Mesenchymal stem cell (in vitro differentiated cells and primary cell): ENCODE measurements at regions not wholly inside any gene's neighbourhood (a gene's known extent, or its start where the extent isn't known, plus 50 kb on each side); places are given as distances from the start of the nearest gene placed in this dataset.

Experiments
- DNase-seq: peaks from one replicate; pipeline ENCODE4 v3.0.0-alpha.2; 2013
- H2AFZ ChIP-seq: one replicate; pipeline ENCODE4 v1.6.1; 2013; ENCODE audit warnings: low read depth, mild to moderate bottlenecking, control low read depth, inconsistent platforms, low read length, moderate library complexity
- H2AK5ac ChIP-seq: 2 replicates; pipeline ENCODE4 v1.6.1; 2013; ENCODE audit warnings: low read length, moderate library complexity, mild to moderate bottlenecking, inconsistent platforms; ENCODE audit not compliant: severe bottlenecking
- H2BK120ac ChIP-seq: one replicate; pipeline ENCODE4 v1.6.1; 2013; ENCODE audit warnings: low read depth, mild to moderate bottlenecking, inconsistent platforms, low read length, moderate library complexity
- H2BK12ac ChIP-seq, 2 experiments: one replicate each; pipeline ENCODE4 v1.6.1; 2013; ENCODE audit warnings: inconsistent platforms in 2 of 2, low read length in 2 of 2, mild to moderate bottlenecking in 2 of 2, moderate library complexity in 2 of 2, control low read depth in 1 of 2
- H2BK15ac ChIP-seq: one replicate; pipeline ENCODE4 v1.6.1; 2013; ENCODE audit warnings: mild to moderate bottlenecking, low read depth, inconsistent platforms; ENCODE audit not compliant: poor library complexity, severe bottlenecking
- H2BK5ac ChIP-seq: 2 replicates; pipeline ENCODE4 v1.6.1; 2013; ENCODE audit warnings: low read depth, mild to moderate bottlenecking, low read length, control low read depth, inconsistent platforms; ENCODE audit not compliant: poor library complexity, severe bottlenecking
- H3K14ac ChIP-seq, 2 experiments: one replicate each; pipeline ENCODE4 v1.6.1; 2013; ENCODE audit warnings: inconsistent platforms in 2 of 2, low read length in 2 of 2, control low read depth in 1 of 2, mild to moderate bottlenecking in 1 of 2, moderate library complexity in 1 of 2
- H3K18ac ChIP-seq, 2 experiments: one replicate each; pipeline ENCODE4 v1.6.1; 2013; ENCODE audit warnings: inconsistent platforms in 2 of 2, low read length in 2 of 2, control low read depth in 1 of 2, low read depth in 1 of 2, mild to moderate bottlenecking in 1 of 2
- H3K23ac ChIP-seq, 2 experiments: one replicate each; pipeline ENCODE4 v1.6.1; 2013; ENCODE audit warnings: inconsistent platforms in 2 of 2, low read length in 2 of 2, mild to moderate bottlenecking in 2 of 2, moderate library complexity in 2 of 2, control low read depth in 1 of 2
- H3K27ac ChIP-seq: 2 replicates; pipeline ENCODE4 v1.5.1; 2013; ENCODE audit warnings: mild to moderate bottlenecking, moderate library complexity, low read length, control low read depth, inconsistent platforms; ENCODE audit not compliant: poor library complexity, severe bottlenecking
- H3K27me3 ChIP-seq, 2 experiments: 2 replicates each; pipeline versions ENCODE4 v1.6.1 to v1.7.0; 2013; ENCODE audit warnings: low read length in 2 of 2, mild to moderate bottlenecking in 2 of 2, moderate library complexity in 2 of 2, control low read depth in 1 of 2, inconsistent platforms in 1 of 2; ENCODE audit not compliant: control insufficient read depth in 1 of 2, insufficient read depth in 1 of 2
- H3K36me3 ChIP-seq, 2 experiments: 2 replicates each; pipeline versions ENCODE4 v1.6.1 to v1.7.0; 2013; ENCODE audit warnings: low read length in 2 of 2, control low read depth in 1 of 2, inconsistent platforms in 1 of 2, low read depth in 1 of 2, mild to moderate bottlenecking in 1 of 2; ENCODE audit not compliant: insufficient read depth in 2 of 2, control insufficient read depth in 1 of 2
- H3K4ac ChIP-seq, 2 experiments: one replicate each; pipeline ENCODE4 v1.6.1; 2013; ENCODE audit warnings: inconsistent platforms in 2 of 2, low read length in 2 of 2, mild to moderate bottlenecking in 2 of 2, moderate library complexity in 2 of 2, control low read depth in 1 of 2, low read depth in 1 of 2
- H3K4me1 ChIP-seq: 2 replicates; pipeline ENCODE4 v1.6.1; 2013; ENCODE audit warnings: low read depth, low read length, control low read depth; ENCODE audit not compliant: control insufficient read depth, insufficient read depth
- H3K4me2 ChIP-seq: 2 replicates; pipeline ENCODE4 v1.6.1; 2013; ENCODE audit warnings: low read length, mild to moderate bottlenecking, inconsistent platforms; ENCODE audit not compliant: poor library complexity, severe bottlenecking
- H3K4me3 ChIP-seq, 2 experiments: 2 replicates each; pipeline versions ENCODE4 v1.5.1 to v1.7.0; 2013; ENCODE audit warnings: low read length in 2 of 2, mild to moderate bottlenecking in 2 of 2, control low read depth in 1 of 2, low read depth in 1 of 2; ENCODE audit not compliant: insufficient read depth in 1 of 2
- H3K79me1 ChIP-seq: replicated peaks from 2 replicates; pipeline ENCODE4 v1.6.1; 2013; ENCODE audit warnings: mild to moderate bottlenecking, control low read depth, low read length, inconsistent platforms; ENCODE audit not compliant: poor library complexity, severe bottlenecking
- H3K9ac ChIP-seq: 2 replicates; pipeline ENCODE4 v1.7.0; 2013; ENCODE audit warnings: mild to moderate bottlenecking, low read length, moderate library complexity
- H3K9me3 ChIP-seq: 2 replicates; pipeline ENCODE4 v1.7.0; 2013; ENCODE audit warnings: mild to moderate bottlenecking, low read length; ENCODE audit not compliant: control insufficient read depth
- H4K8ac ChIP-seq: one replicate; pipeline ENCODE4 v1.6.1; 2013; ENCODE audit warnings: inconsistent platforms, mild to moderate bottlenecking, low read length, moderate library complexity
- H4K91ac ChIP-seq: one replicate; pipeline ENCODE4 v1.6.1; 2013; ENCODE audit warnings: mild to moderate bottlenecking, low read length, inconsistent platforms
- WGBS: methylation state at CpG from one replicate; pipeline ENCODE4 v1.1.7; 2013; ENCODE audit warnings: mixed read lengths; 5-methylcytosine and 5-hydroxymethylcytosine counted together

DNA sequence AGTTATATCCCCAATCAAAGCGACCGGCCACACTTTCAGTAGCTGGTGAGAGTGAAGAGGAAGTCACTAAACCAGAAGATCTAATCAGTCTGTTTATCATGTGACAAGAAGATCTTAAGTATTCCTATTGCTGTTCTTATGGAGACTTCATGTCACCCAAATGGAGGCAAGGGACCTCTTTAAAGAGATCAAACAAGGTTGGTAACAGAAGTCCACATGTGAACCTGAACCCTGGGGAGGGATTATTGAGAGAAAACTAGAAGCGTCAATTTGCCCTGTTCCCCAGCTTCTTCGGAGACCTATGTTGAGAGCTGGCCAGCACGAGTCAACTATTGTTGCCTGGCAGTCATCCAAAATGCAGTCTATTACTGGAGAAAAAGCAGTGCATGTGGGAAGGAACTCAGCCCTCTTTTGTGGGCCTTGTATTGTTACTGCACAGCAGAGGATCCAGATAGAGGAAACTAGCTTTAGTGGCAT, 76.9 kb upstream of the CTSC start:
- Histone ChIP-seq H3K27ac (no peak overlapping the region), H3K4me3 (no peak overlapping the region), H3K36me3 (no peaks in the 10 kb centered on the region), H3K4me2 (no peak overlapping the region), H3K23ac (no peak overlapping the region), H2BK5ac (no peak overlapping the region), H3K79me1 (no peaks in the 10 kb centered on the region), H3K4ac (no peak overlapping the region), H3K18ac (peak overlapping the region in 1 of 2 experiments; percentile 11), H2AK5ac (no peak overlapping the region), H2BK12ac (no peak overlapping the region), H2BK120ac (no peak overlapping the region), H3K14ac (no peak overlapping the region), H3K9me3 (no peaks in the 10 kb centered on the region), H4K8ac (no peak overlapping the region), H3K27me3 (peaks cover 0 to 3% of the 10 kb centered on the region in 2 experiments), H2AFZ (no peak overlapping the region), H2BK15ac (no peak overlapping the region), H3K9ac (no peak overlapping the region), H3K4me1 (no peaks in the 10 kb centered on the region), H4K91ac (no peak overlapping the region)
- peak; percentile 86 for DNase-seq
- WGBS = 37% methylated on average over 3 of the region's 5 CpGs

GRCh38 chr11:88411265-88411664, 73.7 kb upstream of the CTSC start:
- no peak overlapping the region for H2BK15ac ChIP-seq
- no peak overlapping the region for H3K4me2 ChIP-seq
- H2BK12ac ChIP-seq = no peak overlapping the region
- H2BK120ac ChIP-seq = no peak overlapping the region
- H3K4ac ChIP-seq = no peak overlapping the region
- H2AK5ac ChIP-seq = no peak overlapping the region
- H2AFZ ChIP-seq = no peak overlapping the region
- peak; percentile 62 for DNase-seq
- no peak overlapping the region for H4K91ac ChIP-seq
- no peak overlapping the region for H3K14ac ChIP-seq
- no peak overlapping the region for H3K23ac ChIP-seq
- no peaks in the 10 kb centered on the region for H3K9me3 ChIP-seq
- H3K9ac ChIP-seq = no peak overlapping the region
- H3K4me3 ChIP-seq = no peak overlapping the region
- no peaks in the 10 kb centered on the region for H3K4me1 ChIP-seq
- no peak overlapping the region for H4K8ac ChIP-seq
- no peaks in the 10 kb centered on the region for H3K79me1 ChIP-seq
- H2BK5ac ChIP-seq = no peak overlapping the region
- H3K27me3 ChIP-seq = peaks cover 0 to 7% of the 10 kb centered on the region in 2 experiments
- H3K27ac ChIP-seq = peak overlapping the region; percentile 46
- H3K36me3 ChIP-seq = no peaks in the 10 kb centered on the region
- H3K18ac ChIP-seq = no peak overlapping the region

- Histone ChIP-seq H3K9me3 (no peaks in the 10 kb centered on the region), H3K4me3 (no peak overlapping the region), H2BK15ac (no peak overlapping the region), H3K4me1 (no peaks in the 10 kb centered on the region), H2BK12ac (no peak overlapping the region), H4K91ac (no peak overlapping the region), H3K14ac (peak overlapping the region in 1 of 2 experiments; percentile 48), H3K79me1 (no peaks in the 10 kb centered on the region), H3K27me3 (peaks cover 0 to 7% of the 10 kb centered on the region in 2 experiments), H2BK120ac (no peak overlapping the region), H3K23ac (no peak overlapping the region), H3K18ac (no peak overlapping the region), H2AFZ (no peak overlapping the region), H3K4me2 (no peak overlapping the region), H4K8ac (no peak overlapping the region), H3K36me3 (no peaks in the 10 kb centered on the region), H2BK5ac (no peak overlapping the region), H3K9ac (no peak overlapping the region), H3K4ac (no peak overlapping the region), H2AK5ac (peak overlapping the region; percentile 52), H3K27ac (no peak overlapping the region)
- 75% methylated on average over 2 of the region's 3 CpGs for WGBS
- no peak for DNase-seq
Measured at GRCh38 chr11:88410656-88411055, 73.1 kb upstream of the CTSC start.

GRCh38 chr11:88410056-88410455, 72.5 kb upstream of the CTSC start:
- Histone ChIP-seq H3K79me1 (no peaks in the 10 kb centered on the region), H2BK15ac (no peak overlapping the region), H3K14ac (no peak overlapping the region), H2AFZ (no peak overlapping the region), H3K4ac (no peak overlapping the region), H3K18ac (no peak overlapping the region), H3K27ac (no peak overlapping the region), H2BK120ac (no peak overlapping the region), H2BK12ac (no peak overlapping the region), H3K4me3 (no peak overlapping the region), H3K4me1 (no peaks in the 10 kb centered on the region), H3K9ac (no peak overlapping the region), H2AK5ac (no peak overlapping the region), H3K36me3 (no peaks in the 10 kb centered on the region), H3K9me3 (no peaks in the 10 kb centered on the region), H3K23ac (no peak overlapping the region), H3K4me2 (no peak overlapping the region), H4K91ac (no peak overlapping the region), H2BK5ac (no peak overlapping the region), H4K8ac (no peak overlapping the region), H3K27me3 (peaks cover 0 to 7% of the 10 kb centered on the region in 2 experiments)
- 87% methylated on average over 4 of the region's 4 CpGs for WGBS
- DNase-seq = no peak
